GM23248 (cell line): ENCODE measurements at regions not wholly inside any gene's neighbourhood (a gene's known extent, or its start where the extent isn't known, plus 50 kb on each side); places are given as distances from the start of the nearest gene placed in this dataset.

Experiments
- EZH2 ChIP-seq: fragments of 200-600 bp; sonication (generic); IDR thresholded peaks from 2 replicates; pipeline ENCODE4 v1.6.1; 2018; ENCODE audit warnings: antibody characterized with exemption, mild to moderate bottlenecking; ENCODE audit not compliant: insufficient read depth, poor library complexity, severe bottlenecking
- EZH2phosphoT487 ChIP-seq: fragments of 200-600 bp; sonication (generic); IDR thresholded peaks from 2 replicates; pipeline ENCODE4 v1.6.1; 2018; ENCODE audit warnings: antibody characterized with exemption, moderate library complexity, mild to moderate bottlenecking, low read depth; ENCODE audit not compliant: insufficient read depth

- TF ChIP-seq EZH2 (no peak), EZH2phosphoT487 (no peak)
Measured at GRCh38 chr15:54792526-54792925, 404.2 kb downstream of the RSL24D1 start.
